NCI-H2196 (cell line): ENCODE measurements at regions not wholly inside any gene's neighbourhood (a gene's known extent, or its start where the extent isn't known, plus 50 kb on each side); places are given as distances from the start of the nearest gene placed in this dataset.
A peak's percentile ranks its signal among the peaks of the same experiment; 100 is the strongest.
"Not testable (repeated sequence)": the region's sequence is repeated elsewhere in the genome, so short reads cannot be mapped to it uniquely, and the experiment has no call there.

ENCODE experiments used
- DNase-seq: peaks from one replicate; lab custom pipeline; 2025; ENCODE audit not compliant: unreplicated experiment; lab: John Stamatoyannopoulos, UW

GRCh38 chr17:30689266-30690000 lies 135.1 kb downstream of the CRLF3 start:
- not testable (repeated sequence) for DNase-seq

- not testable (repeated sequence) for DNase-seq
These were observed 137.7 kb downstream of the CRLF3 start for GRCh38 chr17:30686538-30687479.

- not testable (repeated sequence) for DNase-seq
These were observed 142.2 kb downstream of the CRLF3 start for GRCh38 chr17:30682280-30682679.

DNA sequence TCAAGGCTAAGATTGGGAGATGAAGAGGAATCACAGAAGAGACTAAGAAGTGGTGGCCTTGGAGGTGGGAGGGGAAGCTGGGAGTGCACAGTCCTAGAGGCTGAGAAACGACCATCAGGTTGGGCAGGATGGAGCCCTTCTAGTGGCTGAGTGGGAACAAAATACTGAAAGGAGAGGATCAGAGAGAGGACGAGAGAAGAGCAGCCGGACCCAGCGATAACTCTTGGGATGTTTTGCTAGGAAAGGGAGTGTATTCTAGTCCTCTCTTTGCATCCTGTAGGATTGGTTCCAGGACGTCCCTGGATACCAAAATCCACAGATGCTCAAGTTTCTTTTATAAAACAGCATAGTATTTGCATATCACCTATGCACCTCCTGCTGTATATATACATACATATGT lies 143.8 kb downstream of the CRLF3 start:
- DNase-seq = not testable (repeated sequence)

- no peak for DNase-seq
These were observed 146.8 kb downstream of the CRLF3 start for GRCh38 chr17:30677550-30678249.

- DNase-seq = not testable (repeated sequence)
These were observed 148.6 kb downstream of the CRLF3 start for GRCh38 chr17:30675777-30676492.

- DNase-seq = not testable (repeated sequence)
These were observed 155.3 kb downstream of the CRLF3 start for GRCh38 chr17:30669217-30669649.

- DNase-seq = not testable (repeated sequence)
These were observed 155.9 kb downstream of the CRLF3 start for GRCh38 chr17:30668360-30669181.

DNA sequence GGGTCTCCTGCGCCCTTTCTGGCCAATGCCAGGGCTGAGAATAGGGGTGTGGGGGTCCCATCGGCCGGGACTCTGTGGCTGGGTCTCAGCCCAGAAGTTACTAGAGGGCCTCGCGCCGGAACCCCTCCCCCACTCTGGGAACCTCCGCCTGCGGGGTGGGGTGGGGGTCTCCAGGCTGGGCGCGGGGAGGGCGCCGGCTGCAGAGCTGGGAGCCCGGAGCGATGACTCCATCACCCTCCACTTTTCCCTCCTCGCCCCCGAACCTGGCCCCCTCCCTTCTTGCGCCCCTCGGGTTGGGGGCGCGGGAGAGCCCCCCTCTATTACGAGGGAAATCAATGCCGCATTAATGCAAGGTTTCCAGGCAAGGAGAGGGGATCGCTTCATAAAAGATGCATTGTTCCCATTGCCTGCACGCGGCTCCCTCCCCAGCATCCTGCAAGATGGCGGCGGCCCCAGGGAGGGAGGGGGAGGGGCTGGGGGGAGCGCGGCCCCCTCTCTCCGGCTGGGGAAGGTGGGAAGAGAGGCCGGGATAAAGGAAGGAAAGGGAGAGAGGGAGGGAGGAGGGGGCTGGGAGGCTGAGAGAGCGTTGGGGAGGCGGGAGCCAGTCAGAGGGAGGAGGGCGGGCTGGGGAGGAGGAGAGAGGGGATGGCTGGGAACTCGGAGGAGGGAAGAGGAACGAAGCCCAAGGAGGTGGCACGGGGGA lies 156.7 kb downstream of the CRLF3 start:
- peak; percentile 16 for DNase-seq

- DNase-seq = not testable (repeated sequence)
These were observed 157.4 kb downstream of the CRLF3 start for GRCh38 chr17:30666838-30667656.

DNA sequence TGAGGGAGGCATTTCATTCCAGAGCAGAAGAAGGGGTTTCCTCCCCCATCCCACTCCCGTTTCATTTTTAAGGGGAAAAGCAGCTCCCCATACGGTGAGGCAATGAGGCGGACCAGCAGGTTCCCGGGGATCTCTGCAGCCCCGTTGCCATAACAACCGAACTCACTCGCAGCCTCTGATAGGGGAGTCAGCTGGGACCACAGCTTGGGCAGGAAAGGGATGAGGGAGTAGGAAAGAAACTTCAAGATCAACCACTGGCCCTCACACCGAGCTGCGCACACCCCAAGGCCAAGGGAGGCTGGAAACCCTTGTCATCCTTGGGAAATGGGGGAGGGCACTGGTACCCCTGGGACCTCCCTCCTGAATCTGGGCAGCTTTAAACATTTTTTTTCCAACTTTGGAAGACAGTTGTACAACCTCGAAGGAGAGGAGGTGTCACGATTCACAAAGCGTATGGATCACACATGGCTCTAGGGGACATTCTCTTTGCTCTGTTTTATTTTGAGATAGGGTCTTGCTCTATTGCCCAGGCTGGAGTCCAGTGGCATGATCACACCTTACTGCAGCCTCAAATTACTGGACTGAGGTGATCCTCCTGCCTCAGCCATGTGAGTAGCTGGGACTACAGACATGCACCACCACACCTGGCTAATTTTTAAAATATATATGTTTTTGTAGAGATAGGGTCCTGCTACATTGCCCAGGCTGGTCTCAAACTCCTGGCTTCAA lies 160.6 kb downstream of the CRLF3 start:
- not testable (repeated sequence) for DNase-seq

GRCh38 chr17:30657148-30657547 lies 167.3 kb downstream of the CRLF3 start:
- DNase-seq = not testable (repeated sequence)

DNA sequence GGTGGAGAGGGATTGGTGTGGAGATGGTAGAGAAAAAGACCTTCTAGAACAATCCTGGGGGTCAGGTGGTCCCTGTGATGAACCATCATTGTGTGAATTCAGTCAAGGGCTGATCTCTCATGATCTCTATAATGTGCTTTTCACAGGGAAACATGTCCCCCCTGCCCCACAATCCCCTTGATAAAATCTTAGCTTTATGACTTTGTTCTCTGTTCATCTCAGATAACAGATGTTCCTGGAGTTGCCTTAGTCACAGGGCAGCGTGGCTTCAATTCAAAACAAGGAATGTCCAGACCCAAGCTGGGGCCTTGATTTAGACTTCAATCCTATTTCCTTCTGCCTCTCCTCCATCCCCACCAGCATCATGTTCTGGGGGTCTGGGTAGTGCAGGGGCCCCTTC lies 171.5 kb downstream of the CRLF3 start:
- not testable (repeated sequence) for DNase-seq

- DNase-seq = not testable (repeated sequence)
These were observed 172.9 kb downstream of the GOSR1 start for GRCh38 chr17:30650149-30650548.

- DNase-seq = not testable (repeated sequence)
These were observed 170.9 kb downstream of the GOSR1 start for GRCh38 chr17:30648015-30648620.

- DNase-seq = not testable (repeated sequence)
These were observed 168.7 kb downstream of the GOSR1 start for GRCh38 chr17:30645875-30646274.

DNA sequence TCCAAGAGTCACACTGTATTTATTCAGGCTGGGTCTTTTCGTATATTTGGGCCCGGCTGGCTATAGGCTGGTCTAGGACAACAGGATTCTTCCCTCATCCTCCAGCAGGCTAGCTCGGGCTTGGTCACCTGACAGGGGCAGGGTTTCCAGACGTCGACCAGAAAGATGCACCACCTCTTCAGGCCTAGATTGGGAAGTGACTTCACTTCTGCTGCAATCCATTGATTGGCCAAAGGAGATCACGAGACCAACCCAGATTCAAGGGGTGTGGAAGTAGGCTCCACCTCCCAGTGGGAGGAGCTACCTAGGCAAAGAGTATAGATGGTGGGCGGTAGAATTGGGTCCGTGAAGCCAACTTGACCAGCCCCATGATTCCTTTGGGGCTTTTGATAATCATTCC lies 167.5 kb downstream of the GOSR1 start:
- not testable (repeated sequence) for DNase-seq
